Fibroblast of mammary gland (primary cell): ENCODE measurements at regions not wholly inside any gene's neighbourhood (a gene's known extent, or its start where the extent isn't known, plus 50 kb on each side); places are given as distances from the start of the nearest gene placed in this dataset.

Experiments used
- DNase-seq: peaks from one replicate; pipeline ENCODE4 v3.0.0-alpha.2; 2010; ENCODE audit warnings: low read depth
- H3K4me3 ChIP-seq: 2 replicates; pipeline ENCODE4 v1.5.1; 2011; ENCODE audit warnings: low read depth, mild to moderate bottlenecking, low read length, moderate library complexity; ENCODE audit not compliant: control insufficient read depth
- TF ChIP-seq, protein P1 (sequence below): conservative IDR thresholded peaks from 2 replicates; pipeline ENCODE4 v1.5.1; 2011; ENCODE audit warnings: low read depth, low read length, inconsistent platforms; ENCODE audit not compliant: control insufficient read depth, insufficient read depth

DNA sequence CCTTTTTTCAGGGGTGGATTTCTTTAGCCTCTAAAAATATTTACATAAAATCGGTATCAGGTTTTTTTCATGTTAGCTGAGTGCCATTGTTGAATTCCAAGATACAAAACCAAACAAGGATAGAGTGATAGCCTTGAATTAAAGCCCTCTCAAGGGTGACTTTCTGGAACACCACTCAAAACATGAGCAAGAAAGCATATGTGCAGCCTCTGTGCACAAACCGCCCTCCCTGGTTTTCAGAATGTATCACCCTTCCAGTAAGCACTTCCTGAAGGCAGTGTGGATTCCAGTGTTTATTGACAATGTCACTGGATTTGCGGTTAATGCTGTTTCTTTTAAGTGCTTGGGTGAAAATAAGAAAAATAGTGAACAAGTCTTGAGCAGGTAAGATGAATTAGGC lies 597.7 kb downstream of the TMEM114 start:
- DNase-seq: no peak
- TF ChIP-seq, protein P1, sequence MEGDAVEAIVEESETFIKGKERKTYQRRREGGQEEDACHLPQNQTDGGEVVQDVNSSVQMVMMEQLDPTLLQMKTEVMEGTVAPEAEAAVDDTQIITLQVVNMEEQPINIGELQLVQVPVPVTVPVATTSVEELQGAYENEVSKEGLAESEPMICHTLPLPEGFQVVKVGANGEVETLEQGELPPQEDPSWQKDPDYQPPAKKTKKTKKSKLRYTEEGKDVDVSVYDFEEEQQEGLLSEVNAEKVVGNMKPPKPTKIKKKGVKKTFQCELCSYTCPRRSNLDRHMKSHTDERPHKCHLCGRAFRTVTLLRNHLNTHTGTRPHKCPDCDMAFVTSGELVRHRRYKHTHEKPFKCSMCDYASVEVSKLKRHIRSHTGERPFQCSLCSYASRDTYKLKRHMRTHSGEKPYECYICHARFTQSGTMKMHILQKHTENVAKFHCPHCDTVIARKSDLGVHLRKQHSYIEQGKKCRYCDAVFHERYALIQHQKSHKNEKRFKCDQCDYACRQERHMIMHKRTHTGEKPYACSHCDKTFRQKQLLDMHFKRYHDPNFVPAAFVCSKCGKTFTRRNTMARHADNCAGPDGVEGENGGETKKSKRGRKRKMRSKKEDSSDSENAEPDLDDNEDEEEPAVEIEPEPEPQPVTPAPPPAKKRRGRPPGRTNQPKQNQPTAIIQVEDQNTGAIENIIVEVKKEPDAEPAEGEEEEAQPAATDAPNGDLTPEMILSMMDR: no peak
- no peak overlapping the region for H3K4me3 ChIP-seq

DNA sequence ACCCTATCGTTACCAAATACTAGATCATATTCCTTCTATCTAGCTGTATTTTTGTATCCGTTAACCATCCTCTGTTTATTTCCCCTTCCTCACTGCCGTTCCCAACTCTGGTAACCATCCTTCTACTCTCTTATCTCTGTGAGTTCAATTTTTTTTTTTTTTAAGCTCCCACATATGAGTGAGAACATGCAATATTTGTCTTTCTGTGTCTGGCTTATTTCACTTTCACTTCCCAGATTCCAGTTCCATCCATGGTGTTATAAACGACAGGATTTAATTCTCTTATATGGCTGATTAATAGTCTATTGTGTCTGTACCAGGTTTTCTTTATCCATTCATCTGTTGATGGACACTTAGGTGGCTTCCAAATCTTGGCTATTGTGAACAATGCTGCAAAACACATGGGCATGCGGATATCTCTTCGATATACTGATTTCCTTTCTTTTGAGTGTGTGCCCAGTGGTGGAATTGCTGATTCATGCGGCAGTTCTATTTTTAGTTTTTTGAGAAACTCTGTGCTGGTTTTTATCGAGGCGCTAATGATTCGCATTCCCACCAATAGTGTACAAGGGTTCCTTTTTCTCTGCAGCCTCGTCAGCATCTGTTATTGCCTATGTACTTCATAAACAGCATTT lies 599.6 kb downstream of the TMEM114 start:
- H3K4me3 ChIP-seq: no peak overlapping the region
- TF ChIP-seq, protein P1: no peak
- no peak for DNase-seq

DNA sequence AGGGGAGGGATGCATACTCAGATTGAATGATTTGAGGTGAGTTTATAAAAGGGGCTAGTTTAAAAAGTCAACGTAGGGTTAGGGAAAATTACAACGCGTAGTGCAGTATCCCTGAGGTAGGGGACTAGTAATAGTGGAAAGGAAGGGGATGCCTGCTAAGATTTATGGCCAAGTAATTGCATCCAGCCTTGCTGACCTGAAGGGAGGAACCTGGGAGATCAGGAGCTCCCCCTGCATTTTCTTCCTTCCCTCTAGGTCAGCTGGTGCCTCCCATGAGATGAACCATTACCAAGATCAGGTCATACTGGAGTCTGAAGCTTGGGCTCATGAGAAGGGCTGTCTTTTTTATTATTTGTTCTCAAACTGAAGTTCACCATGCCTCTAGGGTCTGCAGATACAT lies 606.6 kb downstream of the TMEM114 start:
- no peak for DNase-seq
- TF ChIP-seq, protein P1: no peak
- H3K4me3 ChIP-seq: no peak overlapping the region

DNA sequence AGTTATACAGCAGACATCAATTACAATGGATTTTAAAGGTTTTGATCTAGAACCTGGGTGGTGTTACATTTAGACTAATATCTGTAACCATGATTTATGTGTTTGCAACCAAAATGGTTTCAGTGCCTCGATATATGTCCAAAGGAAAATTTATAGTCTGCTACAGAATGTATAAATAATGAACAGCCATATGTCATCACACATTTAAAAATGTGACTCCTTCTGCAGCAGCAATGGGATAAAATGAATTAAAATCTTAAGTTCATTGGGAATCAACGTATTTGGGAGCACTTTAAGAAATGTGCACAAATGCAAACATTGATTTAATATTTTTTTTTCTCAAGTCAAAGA lies 610.2 kb downstream of the TMEM114 start:
- DNase-seq: no peak
- H3K4me3 ChIP-seq: no peak overlapping the region
- TF ChIP-seq, protein P1: no peak

DNA sequence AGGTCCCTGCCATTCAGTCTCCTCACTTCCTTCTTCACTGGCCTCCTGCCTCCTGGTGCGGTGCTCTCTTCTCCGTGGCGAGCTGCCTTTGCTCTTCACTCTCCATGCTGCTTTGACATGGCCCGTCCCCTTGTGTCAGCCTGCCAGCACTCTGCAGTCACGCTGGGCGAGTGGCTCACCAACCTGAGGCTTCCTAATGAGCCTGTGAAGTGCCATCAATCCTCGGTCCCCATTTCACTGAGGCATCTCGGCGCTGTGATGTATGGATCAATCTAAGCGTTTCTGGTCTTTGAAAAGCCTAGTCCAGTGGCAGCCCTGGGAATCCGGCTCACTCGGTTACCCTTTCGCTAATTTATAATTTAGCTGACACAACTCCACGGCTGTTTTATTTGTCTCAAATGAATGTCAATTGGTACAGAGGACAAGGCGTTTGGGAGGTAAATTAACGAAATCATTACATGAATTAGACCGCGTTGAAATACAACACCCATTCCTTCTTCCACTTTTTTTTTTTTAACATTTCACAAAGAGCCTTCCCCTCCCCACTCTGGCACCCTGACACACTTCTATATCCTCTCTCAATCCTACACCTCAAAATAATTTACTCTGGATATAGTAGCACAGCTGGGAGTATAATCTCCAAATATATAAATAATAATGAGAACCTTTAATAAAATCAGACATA lies 610.7 kb downstream of the TMEM114 start:
- no peak overlapping the region for H3K4me3 ChIP-seq
- no peak for DNase-seq
- TF ChIP-seq, protein P1: no peak

DNA sequence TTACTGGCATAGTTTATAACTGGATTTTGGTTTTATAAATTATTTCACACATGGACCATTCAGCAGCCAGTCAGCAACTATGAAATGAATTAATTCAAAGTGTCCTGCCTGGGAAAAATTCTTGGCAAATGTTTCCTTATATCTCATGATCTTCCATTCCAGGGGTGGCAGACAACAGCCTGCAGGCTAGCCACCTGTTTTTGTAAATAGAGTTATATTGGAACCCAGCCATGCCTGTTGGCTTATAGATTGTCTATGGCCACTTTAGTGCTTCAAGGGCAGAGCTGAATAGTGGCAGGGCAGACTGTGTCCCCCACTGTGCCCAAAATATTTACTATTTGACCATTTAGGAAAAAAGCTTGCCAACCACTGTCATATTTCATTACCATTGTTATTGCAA lies 613.7 kb downstream of the TMEM114 start:
- H3K4me3 ChIP-seq: no peak overlapping the region
- TF ChIP-seq, protein P1: no peak
- DNase-seq: no peak

DNA sequence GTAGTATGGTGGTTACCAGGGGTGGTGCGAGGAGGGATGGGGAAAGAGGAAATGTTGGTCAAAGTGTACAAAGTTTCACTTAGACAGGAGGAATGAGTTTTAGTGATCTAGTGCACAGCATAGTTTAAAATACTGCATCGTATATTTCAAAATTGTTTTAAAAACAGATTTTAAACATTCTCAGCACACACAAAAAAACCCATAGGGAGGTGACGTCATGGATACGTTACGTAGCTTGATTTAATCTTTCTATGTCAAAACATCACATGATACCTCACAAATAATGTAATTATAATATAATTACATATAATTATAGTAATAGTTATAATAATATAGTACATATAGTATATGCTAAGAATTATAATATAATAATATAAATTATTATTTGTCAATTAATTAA lies 614.2 kb downstream of the TMEM114 start:
- H3K4me3 ChIP-seq: no peak overlapping the region
- TF ChIP-seq, protein P1: no peak
- no peak for DNase-seq
